ENCODE measurements at regions not wholly inside any gene's neighbourhood (a gene's known extent, or its start where the extent isn't known, plus 50 kb on each side); places are given as distances from the start of the nearest gene placed in this dataset.
A peak's percentile ranks its signal among the peaks of the same experiment; 100 is the strongest.

- Histone ChIP-seq H3K27me3 (no peaks in the 10 kb centered on the region), H3K36me3 (no peaks in the 10 kb centered on the region), H3K27ac (no peak overlapping the region), H3K4me1 (no peaks in the 10 kb centered on the region), H3K9me3 (no peaks in the 10 kb centered on the region), H3K9ac (ENCODE audit: low read depth in 2 of 2, low read length in 2 of 2) (no peak overlapping the region), H3K4me3 (no peak overlapping the region)
- intact Hi-C loops (cut with DNase I): no loop called here
- DNase-seq: no peak
- TF ChIP-seq CTCF (IDR thresholded peaks at IDR 0.05): no peak
Observed at GRCh38 chr6:150667359-150667758, 67.7 kb downstream of the PLEKHG1 start.

- Histone ChIP-seq H3K27ac (no peak overlapping the region), H3K27me3 (no peaks in the 10 kb centered on the region), H3K4me1 (no peaks in the 10 kb centered on the region), H3K36me3 (no peaks in the 10 kb centered on the region), H3K4me3 (no peak overlapping the region), H3K9me3 (no peaks in the 10 kb centered on the region), H3K9ac (ENCODE audit: low read depth in 2 of 2, low read length in 2 of 2) (peak overlapping the region in 1 of 2 donors; percentile 30)
- intact Hi-C loops (cut with DNase I): no loop called here
- peak; percentile 92 for DNase-seq
- TF ChIP-seq CTCF (IDR thresholded peaks at IDR 0.05): no peak
Observed at GRCh38 chr6:150667977-150668716, 68.5 kb downstream of the PLEKHG1 start.

GRCh38 chr6:150668900-150669302 is 69.2 kb downstream of the PLEKHG1 start:
- no peak for TF ChIP-seq CTCF (IDR thresholded peaks at IDR 0.05)
- no peaks in the 10 kb centered on the region for H3K27me3 ChIP-seq
- no peak overlapping the region for H3K4me3 ChIP-seq
- DNase-seq: no peak
- intact Hi-C loops (cut with DNase I): no loop called here
- no peaks in the 10 kb centered on the region for H3K4me1 ChIP-seq
- peak overlapping the region; percentile 17 for H3K27ac ChIP-seq
- H3K9me3 ChIP-seq: no peaks in the 10 kb centered on the region
- H3K9ac ChIP-seq (ENCODE audit: low read depth in 2 of 2, low read length in 2 of 2): peak overlapping the region in 1 of 2 donors; percentile 38
- H3K36me3 ChIP-seq: no peaks in the 10 kb centered on the region

GRCh38 chr6:150670311-150670710 is 70.6 kb downstream of the PLEKHG1 start:
- no peaks in the 10 kb centered on the region for H3K27me3 ChIP-seq
- intact Hi-C loops (cut with DNase I): no loop called here
- no peak overlapping the region for H3K27ac ChIP-seq
- no peaks in the 10 kb centered on the region for H3K4me1 ChIP-seq
- TF ChIP-seq CTCF (IDR thresholded peaks at IDR 0.05): no peak
- no peak overlapping the region for H3K9ac ChIP-seq (ENCODE audit: low read depth in 2 of 2, low read length in 2 of 2)
- DNase-seq: no peak
- H3K36me3 ChIP-seq: no peaks in the 10 kb centered on the region
- H3K9me3 ChIP-seq: no peaks in the 10 kb centered on the region
- H3K4me3 ChIP-seq: no peak overlapping the region

GRCh38 chr6:150672800-150673199 is 73.1 kb downstream of the PLEKHG1 start:
- Histone ChIP-seq H3K9ac (ENCODE audit: low read depth in 2 of 2, low read length in 2 of 2) (peak overlapping the region in 1 of 2 donors; percentile 66), H3K9me3 (no peaks in the 10 kb centered on the region), H3K36me3 (no peaks in the 10 kb centered on the region), H3K27ac (no peak overlapping the region), H3K4me3 (no peak overlapping the region), H3K27me3 (no peaks in the 10 kb centered on the region), H3K4me1 (no peaks in the 10 kb centered on the region)
- no peak for TF ChIP-seq CTCF (IDR thresholded peaks at IDR 0.05)
- no peak for DNase-seq
- intact Hi-C loops (cut with DNase I): no loop called here

Data from colonic mucosa (tissue), 4 donors.